Mucosa of descending colon (tissue), 3 donors: ENCODE measurements at regions not wholly inside any gene's neighbourhood (a gene's known extent, or its start where the extent isn't known, plus 50 kb on each side); places are given as distances from the start of the nearest gene placed in this dataset.

Experiments
- ATAC-seq: fragments of 200-7000 bp; cut with Tn5 transposase; one replicate; pipeline ENCODE4 v1.9.1; 2020; ENCODE audit warnings: mild to moderate bottlenecking, moderate library complexity
- DNase-seq, 3 donors: peaks; one replicate each; pipeline ENCODE4 v3.0.0-alpha.2; 2020
- H3K36me3 ChIP-seq: fragments of 200-600 bp; one replicate; pipeline ENCODE4 v1.8.0; 2021; ENCODE audit warnings: low read depth, mild to moderate bottlenecking
- H3K4me1 ChIP-seq: fragments of 200-600 bp; one replicate; pipeline ENCODE4 v1.8.0; 2021; ENCODE audit warnings: low read depth, mild to moderate bottlenecking
- H3K4me3 ChIP-seq: fragments of 200-600 bp; one replicate; pipeline ENCODE4 v1.8.0; 2021; ENCODE audit warnings: mild to moderate bottlenecking
- H3K9me3 ChIP-seq: fragments of 200-600 bp; one replicate; pipeline ENCODE4 v1.8.0; 2021; ENCODE audit warnings: mild to moderate bottlenecking
- intact Hi-C, 2 donors: fragments of 100-400 bp; cut with DNase I in 1 of 2; cut with micrococcal nuclease in 1 of 2; formaldehyde crosslinking; loops; one replicate each; pipeline versions ENCODE4 v1.11.0 to v1.11.1; 2022; cut with DNase I, micrococcal nuclease
- TF ChIP-seq, protein P1 (sequence below): fragments of 200-600 bp; IDR thresholded peaks from one replicate; pipeline ENCODE4 v1.8.0; 2022; ENCODE audit warnings: antibody characterized with exemption, mild to moderate bottlenecking
- donor health status: DM: no; HTN: no; CAD: no; lungs with moderate emphysema.
- donor health status: DM: no; HTN: no; CAD: no.
- donor health status: DM: no; HTN: yes; CAD: no.

DNA sequence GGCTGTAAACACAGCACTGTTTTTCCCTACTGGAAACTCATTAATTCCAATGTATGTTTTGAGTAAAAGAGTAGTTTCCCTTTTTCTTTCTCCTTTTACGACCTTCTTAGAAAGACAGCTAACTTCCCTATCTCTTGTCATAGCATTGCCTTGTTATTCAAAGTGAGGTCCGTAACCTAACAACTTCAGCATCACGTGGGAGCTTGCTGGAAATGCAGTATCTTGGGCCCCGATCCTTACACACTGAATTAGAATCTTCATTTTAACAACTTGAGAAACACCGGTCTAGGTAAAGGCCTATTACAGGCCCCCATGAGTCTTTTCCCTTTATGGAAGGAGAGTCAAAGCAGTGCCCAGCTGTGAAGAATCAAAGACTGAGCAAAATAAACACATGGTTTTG lies 230.7 kb upstream of the PRKD1 start:
- Histone ChIP-seq H3K9me3 (no peaks in the 10 kb centered on the region), H3K36me3 (no peaks in the 10 kb centered on the region), H3K4me1 (no peaks in the 10 kb centered on the region), H3K4me3 (no peak overlapping the region)
- TF ChIP-seq, protein P1, sequence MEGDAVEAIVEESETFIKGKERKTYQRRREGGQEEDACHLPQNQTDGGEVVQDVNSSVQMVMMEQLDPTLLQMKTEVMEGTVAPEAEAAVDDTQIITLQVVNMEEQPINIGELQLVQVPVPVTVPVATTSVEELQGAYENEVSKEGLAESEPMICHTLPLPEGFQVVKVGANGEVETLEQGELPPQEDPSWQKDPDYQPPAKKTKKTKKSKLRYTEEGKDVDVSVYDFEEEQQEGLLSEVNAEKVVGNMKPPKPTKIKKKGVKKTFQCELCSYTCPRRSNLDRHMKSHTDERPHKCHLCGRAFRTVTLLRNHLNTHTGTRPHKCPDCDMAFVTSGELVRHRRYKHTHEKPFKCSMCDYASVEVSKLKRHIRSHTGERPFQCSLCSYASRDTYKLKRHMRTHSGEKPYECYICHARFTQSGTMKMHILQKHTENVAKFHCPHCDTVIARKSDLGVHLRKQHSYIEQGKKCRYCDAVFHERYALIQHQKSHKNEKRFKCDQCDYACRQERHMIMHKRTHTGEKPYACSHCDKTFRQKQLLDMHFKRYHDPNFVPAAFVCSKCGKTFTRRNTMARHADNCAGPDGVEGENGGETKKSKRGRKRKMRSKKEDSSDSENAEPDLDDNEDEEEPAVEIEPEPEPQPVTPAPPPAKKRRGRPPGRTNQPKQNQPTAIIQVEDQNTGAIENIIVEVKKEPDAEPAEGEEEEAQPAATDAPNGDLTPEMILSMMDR: no peak
- DNase-seq: no peak
- no peak for ATAC-seq
- intact Hi-C loops: no loop called here

DNA sequence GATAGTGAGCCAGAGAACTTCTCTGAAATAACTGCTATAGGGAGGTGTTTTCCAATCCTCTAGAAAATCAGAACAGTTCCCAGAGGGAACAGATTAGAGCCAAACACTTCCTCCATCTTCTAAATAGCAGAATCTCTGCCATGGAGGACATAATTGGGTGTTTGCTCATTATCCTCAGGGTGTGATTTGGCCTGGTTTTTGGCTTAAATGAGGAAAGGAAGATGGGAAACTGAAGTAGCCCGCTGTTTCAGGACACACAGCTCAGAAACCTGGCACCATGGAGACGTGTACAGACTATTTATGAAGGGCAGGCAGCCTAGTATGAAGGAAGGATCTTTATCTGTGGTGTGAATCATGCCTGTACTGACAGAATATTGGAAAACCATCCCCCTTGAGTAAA lies 231.7 kb upstream of the PRKD1 start:
- ATAC-seq (no peak), DNase-seq (no peak)
- no peaks in the 10 kb centered on the region for H3K4me1 ChIP-seq
- H3K36me3 ChIP-seq: no peaks in the 10 kb centered on the region
- H3K4me3 ChIP-seq: no peak overlapping the region
- H3K9me3 ChIP-seq: no peaks in the 10 kb centered on the region
- intact Hi-C loops: no loop called here
- TF ChIP-seq, protein P1: no peak

DNA sequence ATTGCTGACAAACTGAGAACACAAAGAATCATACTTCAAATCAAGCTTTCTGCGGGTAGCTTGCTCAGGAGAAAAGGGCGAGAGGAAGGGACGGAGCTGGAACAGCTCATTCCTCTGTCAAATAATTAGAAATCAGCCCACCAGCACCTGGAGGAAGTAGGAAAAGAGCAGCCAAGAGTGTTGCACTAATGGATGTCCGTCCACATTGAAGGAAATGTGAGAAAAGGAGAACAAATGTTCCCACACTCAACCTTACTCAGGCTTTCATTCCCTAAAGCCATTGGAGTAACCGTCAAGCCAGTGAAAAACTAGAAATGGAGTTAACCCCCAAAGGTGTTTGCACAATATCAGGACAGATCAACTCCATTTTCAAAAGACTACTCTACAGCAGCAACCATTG lies 233.0 kb upstream of the PRKD1 start:
- H3K4me3 ChIP-seq: no peak overlapping the region
- H3K4me1 ChIP-seq: no peaks in the 10 kb centered on the region
- H3K36me3 ChIP-seq: no peaks in the 10 kb centered on the region
- DNase-seq (no peak), ATAC-seq (no peak)
- TF ChIP-seq, protein P1: no peak
- intact Hi-C loops: no loop called here
- no peaks in the 10 kb centered on the region for H3K9me3 ChIP-seq

DNA sequence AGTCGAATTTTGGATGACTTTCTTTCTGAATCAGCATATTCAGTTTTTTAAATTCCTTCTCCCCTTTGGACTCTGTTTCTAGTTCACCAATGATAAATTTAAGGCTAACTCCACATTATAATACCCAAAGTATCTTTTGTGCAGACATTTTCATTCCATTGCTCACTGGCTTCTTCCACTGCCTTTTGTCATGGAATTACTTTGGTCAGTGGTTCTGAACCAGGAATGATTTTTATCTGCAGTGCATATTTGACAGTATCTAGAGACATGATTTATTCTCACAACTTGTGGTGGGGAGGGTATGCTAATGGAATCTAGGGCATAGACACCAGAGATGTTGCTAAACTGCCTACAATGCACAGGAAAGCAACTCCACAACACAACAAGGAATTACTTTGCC lies 234.4 kb upstream of the PRKD1 start:
- ATAC-seq: no peak
- Histone ChIP-seq H3K36me3 (no peaks in the 10 kb centered on the region), H3K4me3 (no peak overlapping the region), H3K9me3 (no peaks in the 10 kb centered on the region), H3K4me1 (no peaks in the 10 kb centered on the region)
- TF ChIP-seq, protein P1: no peak
- DNase-seq: no peak
- intact Hi-C loops: no loop called here

DNA sequence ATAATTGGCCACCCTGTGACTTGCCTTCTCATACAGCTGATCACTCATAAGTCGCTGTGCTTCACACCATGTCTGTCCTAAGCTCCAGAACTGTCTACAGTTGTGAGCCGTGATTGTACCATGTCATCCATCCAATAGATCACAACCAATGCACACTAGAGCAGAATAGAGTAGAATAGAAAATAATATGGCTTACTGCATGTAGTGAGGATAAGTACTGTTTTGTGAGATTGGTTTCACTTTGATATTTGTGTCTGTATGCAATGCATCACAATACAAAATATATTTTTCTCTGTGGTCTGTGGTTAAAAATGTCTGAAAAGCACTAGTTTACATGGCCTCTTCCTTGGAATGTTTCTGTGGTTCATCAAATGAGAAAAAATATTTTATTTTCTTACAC lies 237.6 kb upstream of the PRKD1 start:
- intact Hi-C loops: no loop called here
- peaks cover 9% of the 10 kb centered on the region for H3K9me3 ChIP-seq
- no peaks in the 10 kb centered on the region for H3K4me1 ChIP-seq
- DNase-seq (no peak), ATAC-seq (no peak)
- H3K4me3 ChIP-seq: no peak overlapping the region
- TF ChIP-seq, protein P1: no peak
- no peaks in the 10 kb centered on the region for H3K36me3 ChIP-seq

DNA sequence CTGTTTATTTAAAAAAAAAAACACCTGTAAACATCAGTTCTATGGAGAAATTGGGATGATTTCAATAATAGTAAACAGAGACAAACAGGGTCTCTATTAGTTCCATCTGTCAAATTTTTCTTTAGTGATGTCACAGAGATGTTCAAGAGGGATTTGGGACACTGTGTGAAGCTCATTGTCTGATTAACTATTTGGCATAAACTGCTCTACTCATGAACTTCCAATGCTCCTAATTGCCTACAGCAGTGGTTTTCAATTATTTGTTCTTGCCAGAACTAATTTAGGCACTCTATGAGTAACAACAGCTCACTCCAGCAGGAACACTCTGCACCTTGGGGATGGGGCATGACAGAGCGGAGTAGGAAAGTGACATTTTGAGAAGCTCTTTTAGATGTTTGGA lies 250.1 kb upstream of the PRKD1 start:
- no peak for ATAC-seq
- intact Hi-C loops: no loop called here
- no peaks in the 10 kb centered on the region for H3K36me3 ChIP-seq

More for the DNA sequence above, 250.1 kb upstream of the PRKD1 start:
- Histone ChIP-seq H3K9me3 (no peaks in the 10 kb centered on the region), H3K4me3 (no peak overlapping the region), H3K4me1 (no peaks in the 10 kb centered on the region)
- TF ChIP-seq, protein P1: no peak
- DNase-seq: no peak
